H7 (cell line): ENCODE measurements at regions not wholly inside any gene's neighbourhood (a gene's known extent, or its start where the extent isn't known, plus 50 kb on each side); places are given as distances from the start of the nearest gene placed in this dataset.

Experiments used
- DNase-seq: peaks from one replicate; pipeline ENCODE4 v3.0.0; 2012
- H3K27me3 ChIP-seq: 2 replicates; pipeline ENCODE4 v1.6.0; 2011; ENCODE audit warnings: mild to moderate bottlenecking, low read length; ENCODE audit not compliant: control insufficient read depth, insufficient read depth
- H3K36me3 ChIP-seq: replicated peaks from 2 replicates; pipeline ENCODE4 v1.5.1; 2011; ENCODE audit warnings: low read length; ENCODE audit not compliant: control insufficient read depth, insufficient read depth
- H3K4me3 ChIP-seq: 2 replicates; pipeline ENCODE4 v1.5.1; 2011; ENCODE audit warnings: low read depth, mild to moderate bottlenecking, control low read depth, low read length, moderate library complexity; ENCODE audit not compliant: insufficient read depth

GRCh38 chr13:50598338-50598737 is 245.2 kb downstream of the DLEU7 start:
- no peak for DNase-seq
- H3K36me3 ChIP-seq = no peaks in the 10 kb centered on the region
- no peak overlapping the region for H3K4me3 ChIP-seq
- no peaks in the 10 kb centered on the region for H3K27me3 ChIP-seq

DNA sequence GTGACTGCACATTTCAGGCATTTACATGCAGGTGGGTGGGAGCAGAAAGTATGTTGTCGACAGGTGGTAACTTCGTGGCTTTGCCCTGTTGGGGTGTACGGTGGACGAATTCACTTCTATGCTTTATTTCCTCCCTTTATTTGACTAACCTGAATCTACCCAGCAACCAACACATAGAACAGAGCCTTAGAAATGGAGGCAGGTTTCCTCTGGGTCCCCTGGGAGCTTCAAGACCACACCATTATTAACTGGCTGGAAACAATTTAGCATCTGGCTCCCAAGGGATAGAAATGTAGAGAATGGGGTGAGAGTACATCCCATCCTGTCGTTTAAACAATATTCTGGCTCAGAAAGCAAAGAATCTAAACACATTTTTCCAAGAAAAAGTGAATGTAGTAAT is 244.4 kb downstream of the DLEU7 start:
- DNase-seq = no peak
- H3K27me3 ChIP-seq = no peaks in the 10 kb centered on the region
- H3K4me3 ChIP-seq = no peak overlapping the region
- H3K36me3 ChIP-seq = no peaks in the 10 kb centered on the region

GRCh38 chr13:50599927-50600326 is 243.6 kb downstream of the DLEU7 start:
- no peak for DNase-seq

GRCh38 chr13:50608370-50608769 is 235.1 kb downstream of the DLEU7 start:
- Histone ChIP-seq H3K4me3 (no peak overlapping the region), H3K27me3 (no peaks in the 10 kb centered on the region), H3K36me3 (no peaks in the 10 kb centered on the region)
- DNase-seq = no peak

More at GRCh38 chr13:50599927-50600326, 243.6 kb downstream of the DLEU7 start:
- no peak overlapping the region for H3K4me3 ChIP-seq
- H3K36me3 ChIP-seq = no peaks in the 10 kb centered on the region
- H3K27me3 ChIP-seq = no peaks in the 10 kb centered on the region

DNA sequence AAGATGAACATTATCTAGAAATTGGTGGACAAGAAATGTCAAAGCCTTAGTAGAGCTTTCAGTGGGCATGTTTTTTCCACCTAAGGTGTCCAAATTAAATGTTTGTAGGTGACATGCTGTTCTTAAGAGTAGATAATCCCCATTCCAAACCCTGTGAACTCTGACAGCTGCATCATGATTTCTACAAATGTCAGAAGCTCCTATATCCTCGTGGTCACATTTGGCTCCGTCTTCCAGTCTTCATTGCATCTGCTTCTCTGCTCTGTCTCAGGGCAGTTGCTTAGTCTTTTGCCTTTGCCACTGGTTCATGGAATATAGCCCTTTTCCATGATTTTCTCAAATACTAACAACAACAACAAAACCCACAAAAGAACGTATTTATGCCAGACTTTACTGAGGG is 234.5 kb downstream of the DLEU7 start:
- Histone ChIP-seq H3K27me3 (no peaks in the 10 kb centered on the region), H3K36me3 (no peaks in the 10 kb centered on the region), H3K4me3 (no peak overlapping the region)
- no peak for DNase-seq

- no peaks in the 10 kb centered on the region for H3K36me3 ChIP-seq
- no peaks in the 10 kb centered on the region for H3K27me3 ChIP-seq
- DNase-seq = no peak
- H3K4me3 ChIP-seq = no peak overlapping the region
Observed at GRCh38 chr13:50610238-50610637, 233.3 kb downstream of the DLEU7 start.

DNA sequence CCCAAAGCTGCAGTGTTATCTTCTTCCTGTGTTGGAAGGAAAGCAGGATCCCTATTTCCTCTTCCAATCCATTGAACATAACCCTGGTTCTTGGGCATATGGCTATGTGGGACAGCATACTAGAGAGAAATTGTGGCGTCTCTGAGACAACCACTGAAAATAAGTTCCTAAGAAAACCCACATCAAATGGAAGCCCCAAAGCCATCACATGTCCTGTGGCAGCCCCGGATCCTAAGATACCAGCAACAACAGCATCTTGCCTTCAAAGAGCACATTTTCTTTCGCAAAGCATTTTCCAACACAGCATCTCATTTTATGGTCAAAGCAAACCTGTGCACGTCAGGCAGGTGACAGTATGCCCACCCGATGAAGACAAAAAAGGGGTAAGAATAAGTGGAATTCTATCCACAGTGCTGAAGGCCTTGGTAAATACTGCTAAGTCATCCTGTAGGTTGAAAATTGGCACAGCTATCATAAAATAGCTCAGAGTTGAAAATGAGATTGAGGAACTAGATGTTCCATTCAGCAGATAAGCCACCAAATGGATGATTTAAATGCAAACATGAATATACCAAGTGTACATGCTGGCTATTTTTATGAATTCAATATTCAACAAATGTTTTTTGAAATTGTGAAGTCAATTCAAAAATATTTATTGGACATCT is 232.2 kb downstream of the DLEU7 start:
- no peaks in the 10 kb centered on the region for H3K27me3 ChIP-seq
- no peak for DNase-seq
- no peaks in the 10 kb centered on the region for H3K36me3 ChIP-seq
- no peak overlapping the region for H3K4me3 ChIP-seq

DNA sequence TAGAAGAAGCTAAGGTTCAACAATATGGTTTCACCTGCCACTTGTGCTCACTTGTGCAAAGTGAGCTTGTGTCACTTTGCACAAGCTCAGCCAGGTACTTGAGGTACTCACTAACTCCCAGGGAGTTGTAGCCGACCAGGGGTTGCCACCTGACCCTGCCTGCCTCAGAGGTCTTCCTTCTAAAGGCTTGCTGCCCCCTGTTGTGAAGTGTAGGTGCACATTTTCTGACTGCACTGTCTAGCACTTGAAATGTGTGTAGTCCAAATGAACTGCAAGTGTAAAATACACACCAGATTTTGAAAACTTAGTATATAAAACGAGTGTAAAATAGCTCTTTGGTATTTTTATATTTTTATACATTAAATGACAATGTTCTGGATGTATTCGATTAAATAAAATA is 230.8 kb downstream of the DLEU7 start:
- no peak for DNase-seq
- Histone ChIP-seq H3K4me3 (no peak overlapping the region), H3K36me3 (no peaks in the 10 kb centered on the region), H3K27me3 (no peaks in the 10 kb centered on the region)

- no peak for DNase-seq
- Histone ChIP-seq H3K36me3 (no peaks in the 10 kb centered on the region), H3K4me3 (no peak overlapping the region), H3K27me3 (no peaks in the 10 kb centered on the region)
Observed at GRCh38 chr13:50613356-50613831, 230.1 kb downstream of the DLEU7 start.

DNA sequence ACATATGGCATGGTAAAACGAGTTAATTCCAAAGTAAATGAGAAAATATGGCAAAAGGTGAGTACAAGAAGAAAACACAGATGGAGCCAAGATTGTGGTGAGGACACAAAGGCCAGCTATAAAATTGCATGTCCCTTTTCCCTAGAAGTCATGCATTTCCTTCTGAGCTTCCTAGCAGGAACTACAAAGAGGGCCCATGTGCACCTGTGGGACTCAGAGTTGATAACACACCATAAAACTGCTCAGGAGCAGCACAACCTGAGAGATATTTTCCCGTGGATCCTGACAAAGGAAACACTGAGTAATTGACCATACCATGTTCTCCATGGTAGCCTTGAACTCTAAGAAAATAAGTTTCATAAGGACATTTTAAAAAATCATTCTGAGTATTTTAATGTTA is 228.3 kb downstream of the DLEU7 start:
- no peak for DNase-seq
- H3K4me3 ChIP-seq = no peak overlapping the region
- H3K27me3 ChIP-seq = no peaks in the 10 kb centered on the region
- H3K36me3 ChIP-seq = no peaks in the 10 kb centered on the region

- no peaks in the 10 kb centered on the region for H3K36me3 ChIP-seq
Observed at GRCh38 chr13:50616101-50616500, 227.4 kb downstream of the DLEU7 start.

GRCh38 chr13:50617134-50617721 is 226.3 kb downstream of the DLEU7 start:
- no peak for DNase-seq
- H3K4me3 ChIP-seq = no peak overlapping the region
- H3K27me3 ChIP-seq = no peaks in the 10 kb centered on the region
- H3K36me3 ChIP-seq = no peaks in the 10 kb centered on the region

More at GRCh38 chr13:50616101-50616500, 227.4 kb downstream of the DLEU7 start:
- no peak for DNase-seq
- Histone ChIP-seq H3K27me3 (no peaks in the 10 kb centered on the region), H3K4me3 (no peak overlapping the region)

GRCh38 chr13:50618206-50618605 is 225.3 kb downstream of the DLEU7 start:
- no peaks in the 10 kb centered on the region for H3K36me3 ChIP-seq
- no peaks in the 10 kb centered on the region for H3K27me3 ChIP-seq
- DNase-seq = no peak
- no peak overlapping the region for H3K4me3 ChIP-seq

GRCh38 chr13:50626101-50626547 is 217.4 kb downstream of the DLEU7 start:
- no peak overlapping the region for H3K4me3 ChIP-seq
- DNase-seq = no peak
- H3K36me3 ChIP-seq = no peaks in the 10 kb centered on the region
- H3K27me3 ChIP-seq = no peaks in the 10 kb centered on the region

DNA sequence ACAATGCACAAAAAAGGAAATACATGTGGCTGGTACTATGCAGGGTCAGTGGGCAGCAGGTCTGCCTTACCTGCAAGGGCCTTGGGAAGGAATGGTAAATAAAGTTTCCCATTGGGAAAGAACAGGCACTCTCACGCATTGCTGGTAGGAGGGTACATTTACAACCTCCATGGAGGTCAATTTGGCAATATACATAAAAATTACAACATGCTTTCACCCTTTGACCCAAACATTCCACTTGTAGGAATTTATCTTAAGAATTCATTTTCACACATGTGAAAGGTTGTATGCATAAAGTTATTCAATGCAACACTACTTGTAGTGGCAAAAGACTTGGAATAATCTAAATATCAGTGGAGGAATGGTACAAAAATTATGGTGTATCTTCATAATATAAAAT is 216.4 kb downstream of the DLEU7 start:
- no peak for DNase-seq
- H3K4me3 ChIP-seq = no peak overlapping the region
- H3K27me3 ChIP-seq = no peaks in the 10 kb centered on the region

More for the DNA sequence above, 216.4 kb downstream of the DLEU7 start:
- H3K36me3 ChIP-seq = no peaks in the 10 kb centered on the region
